GM18519 (cell line): ENCODE measurements at regions not wholly inside any gene's neighbourhood (a gene's known extent, or its start where the extent isn't known, plus 50 kb on each side); places are given as distances from the start of the nearest gene placed in this dataset.
A peak's percentile ranks its signal among the peaks of the same experiment; 100 is the strongest.
"Not testable (repeated sequence)": the region's sequence is repeated elsewhere in the genome, so short reads cannot be mapped to it uniquely, and the experiment has no call there.

Experiments used
- ATAC-seq: cut with Tn5 transposase; IDR thresholded peaks from one replicate; pipeline ENCODE4 v1.9.1; 2021; ENCODE audit warnings: mild to moderate bottlenecking, moderate library complexity; ENCODE audit not compliant: unreplicated experiment, low FRiP score

DNA sequence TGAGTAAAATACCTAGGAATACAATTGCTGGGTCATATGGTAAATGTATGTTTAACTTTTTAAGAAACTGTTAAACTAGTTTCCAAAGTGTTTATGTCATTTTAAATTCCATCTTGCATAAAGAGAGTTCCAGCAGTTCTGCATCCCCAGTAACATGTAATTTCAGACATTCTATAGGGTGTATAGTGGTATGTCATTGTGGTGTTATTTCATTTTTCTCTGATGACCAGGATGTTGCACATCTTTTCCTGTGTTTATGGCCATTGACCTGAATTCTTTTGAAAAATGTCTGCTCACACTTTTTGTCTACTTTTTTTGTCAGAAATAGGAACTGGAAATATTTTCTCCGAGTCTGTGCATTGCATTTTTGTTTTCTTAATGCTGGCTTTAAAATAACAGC lies 128.9 kb downstream of the TMEM200A start:
- ATAC-seq = no peak

- no peak for ATAC-seq
Measured at GRCh38 chr6:130500693-130501092, 134.9 kb downstream of the TMEM200A start.

DNA sequence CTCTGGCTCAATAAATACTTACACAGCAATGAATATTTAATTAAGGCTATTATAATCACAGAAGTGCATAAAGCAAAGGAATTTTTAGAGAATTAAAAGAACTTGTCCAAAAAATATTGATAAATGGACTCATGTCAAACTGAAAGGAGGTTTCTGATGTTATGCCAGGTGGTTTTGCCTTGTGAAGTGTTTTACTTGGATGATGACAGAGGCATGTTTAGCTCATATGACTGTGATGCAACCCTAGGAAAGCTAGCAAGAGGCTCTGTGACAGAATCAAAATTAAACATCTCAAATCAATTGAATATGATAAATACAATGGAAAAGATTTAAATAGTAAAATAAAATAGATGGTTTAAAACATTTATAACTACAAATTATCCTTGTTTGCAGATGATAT lies 137.3 kb downstream of the TMEM200A start:
- no peak for ATAC-seq

- no peak for ATAC-seq
Measured at GRCh38 chr6:130505808-130506598, 140.2 kb downstream of the TMEM200A start.

GRCh38 chr6:130507005-130507665 lies 141.3 kb downstream of the TMEM200A start:
- not testable (repeated sequence) for ATAC-seq

DNA sequence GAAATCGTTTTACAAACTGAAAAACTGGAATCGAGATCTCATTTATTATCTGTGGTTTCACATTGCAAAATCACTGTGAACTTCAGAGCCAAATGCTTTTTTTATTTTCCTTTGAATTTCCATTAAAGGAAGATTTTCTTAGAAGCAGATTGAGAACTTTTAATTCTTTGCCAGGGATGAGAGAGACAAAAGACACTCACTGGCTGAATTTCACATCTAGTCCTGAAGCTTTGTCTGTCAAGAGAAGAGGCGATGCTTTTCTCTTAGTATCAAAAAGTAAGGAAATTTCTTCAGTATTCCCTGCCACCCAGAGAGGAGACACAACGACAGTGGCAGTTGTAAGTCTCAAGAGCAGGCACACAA lies 141.8 kb downstream of the TMEM200A start:
- ATAC-seq = no peak

- ATAC-seq = peak; percentile 36
Measured at GRCh38 chr6:130513770-130514169, 148.0 kb downstream of the TMEM200A start.

GRCh38 chr6:130514712-130515111 lies 148.9 kb downstream of the TMEM200A start:
- no peak for ATAC-seq

- ATAC-seq = no peak
Measured at GRCh38 chr6:130515306-130515705, 149.5 kb downstream of the TMEM200A start.

GRCh38 chr6:130516604-130517003 lies 150.8 kb downstream of the TMEM200A start:
- ATAC-seq = no peak

GRCh38 chr6:130517444-130517931 lies 151.7 kb downstream of the TMEM200A start:
- ATAC-seq = peak; percentile 89

DNA sequence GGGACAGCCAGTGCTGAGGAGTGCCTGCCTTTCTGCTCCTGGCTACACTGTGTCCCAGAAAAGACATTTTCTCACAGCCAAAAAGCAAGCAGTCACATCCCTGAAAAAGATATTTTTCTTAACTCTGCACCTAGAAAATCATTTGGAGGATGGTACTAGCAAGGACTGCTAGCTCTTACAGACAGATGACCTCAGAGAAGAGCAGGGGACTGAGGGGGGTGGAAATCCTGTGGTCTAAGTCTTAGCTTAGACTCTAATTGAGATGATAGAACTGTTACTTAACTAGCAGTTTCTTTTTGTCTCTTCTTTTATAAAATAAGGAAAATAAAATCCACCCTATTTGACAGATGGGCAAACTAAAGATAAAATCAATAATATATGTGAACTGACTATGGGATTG lies 152.8 kb downstream of the TMEM200A start:
- ATAC-seq = no peak

- ATAC-seq = no peak
Measured at GRCh38 chr6:130520221-130520620, 154.4 kb downstream of the TMEM200A start.

- no peak for ATAC-seq
Measured at GRCh38 chr6:130520801-130521200, 155.0 kb downstream of the TMEM200A start.

DNA sequence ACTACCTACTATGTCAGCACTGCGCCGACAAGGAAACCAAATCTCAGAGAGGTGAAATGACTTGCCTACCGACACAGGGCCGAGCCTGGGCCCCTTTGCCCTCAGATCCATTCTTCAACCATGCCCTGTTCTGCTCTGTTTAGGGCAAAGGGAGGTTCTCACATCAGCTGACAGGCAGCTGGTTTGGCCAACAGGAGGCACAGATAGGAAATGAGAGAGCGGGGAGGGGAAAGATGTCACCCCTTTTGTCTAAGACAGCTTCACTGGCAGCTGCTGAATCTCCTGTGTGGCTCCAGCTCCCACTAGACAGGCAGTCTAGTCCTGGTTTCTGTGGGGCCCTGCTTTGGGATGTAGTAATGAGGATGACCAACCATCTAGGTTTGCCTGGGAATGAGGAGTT lies 158.7 kb downstream of the TMEM200A start:
- no peak for ATAC-seq

- ATAC-seq = peak; percentile 56
Measured at GRCh38 chr6:130525408-130525807, 159.6 kb downstream of the TMEM200A start.

DNA sequence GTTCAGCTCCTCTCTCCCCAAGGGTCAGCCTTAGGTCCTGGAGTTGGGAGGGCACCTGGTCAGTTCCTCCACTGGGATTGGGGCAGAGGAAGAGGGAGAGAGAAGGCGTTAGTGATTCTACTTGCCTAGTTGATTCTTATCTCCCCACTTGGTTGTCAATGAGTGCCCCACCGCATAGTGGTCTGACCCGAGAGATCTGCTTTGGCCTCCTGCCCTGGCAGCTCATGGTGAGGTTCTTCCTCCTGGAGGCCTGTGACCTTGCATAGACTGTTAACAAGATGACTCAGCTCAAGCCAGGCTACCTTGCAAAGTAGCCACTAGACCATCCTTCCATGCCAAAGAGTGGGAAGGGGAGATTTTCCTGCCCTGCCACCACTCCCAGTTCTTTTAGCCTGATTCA lies 160.6 kb downstream of the TMEM200A start:
- ATAC-seq = no peak

- ATAC-seq = no peak
Measured at GRCh38 chr6:130527173-130527572, 161.4 kb downstream of the TMEM200A start.

GRCh38 chr6:130529569-130530149 lies 163.8 kb downstream of the TMEM200A start:
- ATAC-seq = no peak

GRCh38 chr6:130534627-130535026 lies 168.8 kb downstream of the TMEM200A start:
- no peak for ATAC-seq

- ATAC-seq = no peak
Measured at GRCh38 chr6:130535242-130535641, 169.4 kb downstream of the TMEM200A start.

GRCh38 chr6:130537447-130537846 lies 171.6 kb downstream of the TMEM200A start:
- no peak for ATAC-seq
